ENCODE measurements at regions not wholly inside any gene's neighbourhood (a gene's known extent, or its start where the extent isn't known, plus 50 kb on each side); places are given as distances from the start of the nearest gene placed in this dataset.

DNA sequence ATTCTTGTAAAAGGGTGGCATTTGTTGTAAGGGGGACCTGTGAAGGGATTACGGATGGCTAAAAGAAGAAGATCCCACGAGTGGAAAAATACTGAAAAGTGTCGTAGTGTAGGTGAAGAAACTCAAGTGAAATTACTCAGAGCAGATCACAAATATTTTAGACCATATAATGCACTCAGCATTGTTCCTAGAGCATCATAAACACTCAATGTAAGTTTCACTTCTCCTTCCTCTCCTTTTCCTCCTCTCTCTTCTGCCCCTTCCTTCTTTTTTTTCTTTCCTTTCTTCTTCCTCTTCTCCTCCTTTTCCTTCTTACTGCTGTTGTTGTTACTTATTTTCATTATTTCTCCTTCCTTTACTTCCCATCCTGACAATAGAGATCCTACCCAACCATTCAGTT, 445.6 kb downstream of the ADAMTS20 start:
- WGBS (ENCODE audit: extremely low coverage, insufficient read length, low lambda C conversion rate), result no CpG with 5 or more reads among the region's 3 CpGs
- Histone ChIP-seq H2BK20ac (ENCODE audit: low read depth, low read length, poor library complexity, severe bottlenecking) (no peak overlapping the region), H4K20me1 (ENCODE audit: control insufficient read depth, insufficient read depth, insufficient read length) (no peaks in the 10 kb centered on the region), H2BK15ac (ENCODE audit: low read depth, low read length) (no peak overlapping the region), H3K14ac (ENCODE audit: insufficient read depth, low read length) (no peak overlapping the region), H2AFZ (ENCODE audit: low read length) (no peak overlapping the region), H3K56ac (ENCODE audit: insufficient read length, low read depth, low read length) (no peak overlapping the region), H3K9ac (ENCODE audit: extremely low read depth, insufficient read length, low read length) (no peak overlapping the region), H2AK5ac (ENCODE audit: insufficient read length, low read length) (no peak overlapping the region), H4K91ac (ENCODE audit: insufficient read length, low read depth, low read length) (no peak overlapping the region), H4K5ac (ENCODE audit: insufficient read length, low read depth, low read length) (no peak overlapping the region), H4K8ac (replicated peaks; ENCODE audit: insufficient read length, low read depth, low read length) (no peak overlapping the region), H2BK120ac (ENCODE audit: low read depth, low read length, poor library complexity, severe bottlenecking) (no peak overlapping the region), H3K4me1 (ENCODE audit: insufficient read depth, low read length) (0 out of 2 replicates have a peak, but pooled peaks cover 4% of the 10 kb centered on the region), H3K79me1 (ENCODE audit: insufficient read depth, low read depth, low read length, poor library complexity, severe bottlenecking) (no peaks in the 10 kb centered on the region), H2BK12ac (ENCODE audit: insufficient read length, low read depth, low read length) (no peak overlapping the region), H3K23me2 (ENCODE audit: insufficient read length, low read depth, low read length, poor library complexity, severe bottlenecking) (no peaks in the 10 kb centered on the region), H3T11ph (ENCODE audit: low read length) (no peak overlapping the region), H3K4me2 (ENCODE audit: insufficient read depth, insufficient read length, low read length) (no peak overlapping the region), H2BK5ac (ENCODE audit: insufficient read length, low read length) (no peak overlapping the region), H3K4ac (ENCODE audit: low read depth, low read length) (no peak overlapping the region), H3K79me2 (ENCODE audit: insufficient read depth, low read length) (no peaks in the 10 kb centered on the region), H3K9me3 (ENCODE audit: control insufficient read depth, low read depth, low read length) (no peaks in the 10 kb centered on the region), H3K23ac (ENCODE audit: insufficient read length, low read depth, low read length) (no peak overlapping the region), H3K27me3 (ENCODE audit: insufficient read depth, low read length) (no peaks in the 10 kb centered on the region), H3K27ac (ENCODE audit: insufficient read length, low read depth, low read length) (no peak overlapping the region), H3K18ac (ENCODE audit: insufficient read length, low read depth, low read length) (no peak overlapping the region)
- Mint-ChIP-seq H3K27me3 (ENCODE audit: low read depth) (no peaks in the 10 kb centered on the region; the same call in none of the 2 replicates), H3K36me3 (ENCODE audit: insufficient read depth in 1 of 3, low read depth in 3 of 3) (no peaks in the 10 kb centered on the region), H3K9me3 (no peaks in the 10 kb centered on the region), H3K27ac (no peak overlapping the region), H3K4me3 (no peak overlapping the region), H3K4me1 (peaks cover 16 to 20% of the 10 kb centered on the region in 2 experiments)
- DNase-seq, result no peak
- TF ChIP-seq, protein P1, sequence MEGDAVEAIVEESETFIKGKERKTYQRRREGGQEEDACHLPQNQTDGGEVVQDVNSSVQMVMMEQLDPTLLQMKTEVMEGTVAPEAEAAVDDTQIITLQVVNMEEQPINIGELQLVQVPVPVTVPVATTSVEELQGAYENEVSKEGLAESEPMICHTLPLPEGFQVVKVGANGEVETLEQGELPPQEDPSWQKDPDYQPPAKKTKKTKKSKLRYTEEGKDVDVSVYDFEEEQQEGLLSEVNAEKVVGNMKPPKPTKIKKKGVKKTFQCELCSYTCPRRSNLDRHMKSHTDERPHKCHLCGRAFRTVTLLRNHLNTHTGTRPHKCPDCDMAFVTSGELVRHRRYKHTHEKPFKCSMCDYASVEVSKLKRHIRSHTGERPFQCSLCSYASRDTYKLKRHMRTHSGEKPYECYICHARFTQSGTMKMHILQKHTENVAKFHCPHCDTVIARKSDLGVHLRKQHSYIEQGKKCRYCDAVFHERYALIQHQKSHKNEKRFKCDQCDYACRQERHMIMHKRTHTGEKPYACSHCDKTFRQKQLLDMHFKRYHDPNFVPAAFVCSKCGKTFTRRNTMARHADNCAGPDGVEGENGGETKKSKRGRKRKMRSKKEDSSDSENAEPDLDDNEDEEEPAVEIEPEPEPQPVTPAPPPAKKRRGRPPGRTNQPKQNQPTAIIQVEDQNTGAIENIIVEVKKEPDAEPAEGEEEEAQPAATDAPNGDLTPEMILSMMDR (conservative IDR thresholded peaks at IDR 0.05), result no peak
